Pons (tissue), 1 donor: ENCODE measurements at regions not wholly inside any gene's neighbourhood (a gene's known extent, or its start where the extent isn't known, plus 50 kb on each side); places are given as distances from the start of the nearest gene placed in this dataset.

Experiments used
- DNase-seq: peaks from one replicate; pipeline ENCODE4 v3.0.0-alpha.2; 2016; ENCODE audit warnings: low spot score

- no peak for DNase-seq
Measured at GRCh38 chr15:69983696-69984265, 113.9 kb downstream of the TLE3 start.

GRCh38 chr15:69987492-69988489 lies 109.9 kb downstream of the TLE3 start:
- no peak for DNase-seq

GRCh38 chr15:69988541-69989225 lies 109.0 kb downstream of the TLE3 start:
- no peak for DNase-seq

- no peak for DNase-seq
Measured at GRCh38 chr15:69990566-69991421, 106.9 kb downstream of the TLE3 start.

- DNase-seq, result no peak
Measured at GRCh38 chr15:69991551-69991980, 106.2 kb downstream of the TLE3 start.

GRCh38 chr15:69992348-69992747 lies 105.4 kb downstream of the TLE3 start:
- no peak for DNase-seq

GRCh38 chr15:69994429-69995205 lies 103.1 kb downstream of the TLE3 start:
- no peak for DNase-seq

- DNase-seq, result no peak
Measured at GRCh38 chr15:69996321-69997160, 101.2 kb downstream of the TLE3 start.

GRCh38 chr15:69997161-69997485 lies 100.6 kb downstream of the TLE3 start:
- no peak for DNase-seq
